SK-N-SH (cell line): ENCODE measurements at regions not wholly inside any gene's neighbourhood (a gene's known extent, or its start where the extent isn't known, plus 50 kb on each side); places are given as distances from the start of the nearest gene placed in this dataset.

Source experiments
- CTCF ChIA-PET: fragments of 300-600, 350-600 bp; formaldehyde crosslinking; extraction: SDS; loops from one replicate; lab custom pipeline; 2021; lab: Yijun Ruan, JAX
- POLR2A ChIA-PET: fragments of 350-600 bp; sonication (Branson Sonifier 250); formaldehyde crosslinking; extraction: SDS; loops from one replicate; lab custom pipeline; 2020; ENCODE audit warnings: antibody characterized with exemption, inconsistent platforms; lab: Yijun Ruan, JAX
- DNase-seq: peaks from one replicate; pipeline ENCODE4 v3.0.0; 2012
- H2AFZ ChIP-seq: fragments of 200-600 bp; sonication (generic); 2 replicates; pipeline ENCODE4 v1.8.1; 2016; ENCODE audit warnings: antibody characterized with exemption, mild to moderate bottlenecking, low read depth
- H3F3A ChIP-seq: fragments of 200-600 bp; sonication (generic); replicated peaks from 2 replicates; pipeline ENCODE3; 2016; ENCODE audit warnings: antibody characterized with exemption, mild to moderate bottlenecking; ENCODE audit not compliant: insufficient read depth
- H3K27ac ChIP-seq, 2 experiments: fragments of 200-500 bp in 1 of 2; fragments of 200-600 bp in 1 of 2; sonication (Bioruptor generic) in 1 of 2; sonication (generic), shearing (Covaris generic) in 1 of 2; 2 replicates each; pipeline versions ENCODE4 v1.5.1 to v1.6.1; 2014 to 2016; ENCODE audit warnings: low read depth in 2 of 2, inconsistent platforms in 1 of 2, low read length in 1 of 2, mild to moderate bottlenecking in 1 of 2, mixed read lengths in 1 of 2
- H3K27me3 ChIP-seq: fragments of 200-600 bp; sonication (generic), shearing (Covaris generic); 2 replicates; pipeline ENCODE4 v1.6.1; 2016; ENCODE audit warnings: mixed run types; ENCODE audit not compliant: insufficient read depth
- H3K36me3 ChIP-seq, 2 experiments: fragments of 200-500 bp in 1 of 2; fragments of 200-600 bp in 1 of 2; sonication (Bioruptor generic) in 1 of 2; sonication (generic) in 1 of 2; replicated peaks in 1 of 2; 2 replicates each; pipeline versions ENCODE3 to v1.5.1; 2014 to 2016; ENCODE audit warnings: low read length in 1 of 2, mild to moderate bottlenecking in 1 of 2; ENCODE audit not compliant: insufficient read depth in 2 of 2, control insufficient read depth in 1 of 2
- H3K4me1 ChIP-seq, 2 experiments: fragments of 200-500 bp in 1 of 2; fragments of 200-600 bp in 1 of 2; sonication (Bioruptor generic) in 1 of 2; sonication (generic), shearing (Covaris generic) in 1 of 2; 2 replicates each; pipeline versions ENCODE4 v1.5.1 to v1.6.1; 2014 to 2016; ENCODE audit warnings: low read depth in 1 of 2, low read length in 1 of 2, mixed run types in 1 of 2; ENCODE audit not compliant: insufficient read depth in 2 of 2, control insufficient read depth in 1 of 2
- H3K4me2 ChIP-seq: fragments of 200-600 bp; sonication (generic), shearing (Covaris generic); 2 replicates; pipeline ENCODE4 v1.6.1; 2017; ENCODE audit warnings: mixed run types
- H3K4me3 ChIP-seq, 2 experiments: fragments of 200-500 bp in 1 of 2; fragments of 200-600 bp in 1 of 2; sonication (Bioruptor generic) in 1 of 2; sonication (generic), shearing (Covaris generic) in 1 of 2; 2 replicates each; pipeline versions ENCODE4 v1.5.1 to v1.8.1; 2014 to 2016; ENCODE audit warnings: low read depth in 2 of 2, inconsistent platforms in 1 of 2, low read length in 1 of 2, mild to moderate bottlenecking in 1 of 2, mixed read lengths in 1 of 2, moderate library complexity in 1 of 2
- H3K79me2 ChIP-seq: fragments of 200-600 bp; sonication (generic); 2 replicates; pipeline ENCODE4 v1.8.1; 2017; ENCODE audit warnings: mild to moderate bottlenecking; ENCODE audit not compliant: insufficient read depth
- H3K9ac ChIP-seq: fragments of 200-600 bp; sonication (generic); 2 replicates; pipeline ENCODE4 v1.6.1; 2017; ENCODE audit warnings: mixed run types
- H3K9me2 ChIP-seq: fragments of 200-600 bp; sonication (generic); 2 replicates; pipeline ENCODE4 v1.6.1; 2017; ENCODE audit warnings: mixed run types
- H3K9me3 ChIP-seq: fragments of 200-600 bp; sonication (generic); 2 replicates; pipeline ENCODE4 v1.6.1; 2017; ENCODE audit warnings: mixed run types, mild to moderate bottlenecking, moderate library complexity
- H4K20me1 ChIP-seq: fragments of 200-600 bp; sonication (generic); 2 replicates; pipeline ENCODE4 v1.6.1; 2017; ENCODE audit warnings: mild to moderate bottlenecking, mixed run types; ENCODE audit not compliant: insufficient read depth
- CHD2 ChIP-seq: fragments of 150-350 bp; IDR thresholded peaks from 2 replicates; pipeline ENCODE4 v1.6.1; 2018; ENCODE audit warnings: low read length; ENCODE audit not compliant: partially characterized antibody
- EP300 ChIP-seq, 2 experiments: IDR thresholded peaks; 2 replicates each; pipeline versions ENCODE4 v1.4.0 to v1.6.1; 2012; ENCODE audit warnings: borderline replicate concordance in 1 of 2, low read depth in 1 of 2, low read length in 1 of 2
- EZH2phosphoT487 ChIP-seq: fragments of 200-600 bp; sonication (generic); IDR thresholded peaks from 2 replicates; pipeline ENCODE4 v1.6.1; 2017; ENCODE audit warnings: low read depth, mixed run types, mild to moderate bottlenecking, antibody characterized with exemption, moderate library complexity, borderline replicate concordance
- FOSL2 ChIP-seq: IDR thresholded peaks from 2 replicates; pipeline ENCODE4 v1.4.0; 2012; ENCODE audit warnings: low read depth, mild to moderate bottlenecking, moderate library complexity, borderline replicate concordance
- IRF3 ChIP-seq: fragments of 150-350 bp; IDR thresholded peaks from 2 replicates; pipeline ENCODE4 v1.6.1; 2016; ENCODE audit warnings: mild to moderate bottlenecking, low read depth, low read length
- MXI1 ChIP-seq: IDR thresholded peaks from 2 replicates; pipeline ENCODE4 v1.6.1; 2012; ENCODE audit warnings: mild to moderate bottlenecking, low read depth, low read length, improper control_type of control experiment
- NFIC ChIP-seq: IDR thresholded peaks from 2 replicates; pipeline ENCODE4 v1.4.0; 2012; ENCODE audit warnings: borderline replicate concordance
- TAF1 ChIP-seq: IDR thresholded peaks from 2 replicates; pipeline ENCODE4 v1.6.1; 2012; ENCODE audit warnings: low read depth, mild to moderate bottlenecking, low read length, moderate library complexity, borderline replicate concordance
- TEAD4 ChIP-seq: IDR thresholded peaks from 2 replicates; pipeline ENCODE4 v1.4.0; 2012; ENCODE audit warnings: mild to moderate bottlenecking, borderline replicate concordance; ENCODE audit not compliant: insufficient read depth
- ZBTB33 ChIP-seq: IDR thresholded peaks from 2 replicates; pipeline ENCODE4 v1.4.0; 2012; ENCODE audit warnings: low read depth, borderline replicate concordance
- WGBS: methylation state at CpG from one replicate; pipeline ENCODE4 v1.1.6; 2017; ENCODE audit warnings: low lambda C conversion rate; 5-methylcytosine and 5-hydroxymethylcytosine counted together
- TF ChIP-seq, protein P1 (sequence below): IDR thresholded peaks from 2 replicates; pipeline ENCODE4 v1.4.0; 2012; ENCODE audit warnings: low read depth, borderline replicate concordance
- TF ChIP-seq, protein P2 (sequence below): fragments of 150-350 bp; IDR thresholded peaks from 2 replicates; pipeline ENCODE4 v1.6.1; 2017; ENCODE audit warnings: antibody characterized with exemption, low read length, low read depth, borderline replicate concordance
- TF ChIP-seq, protein P3 (sequence below): IDR thresholded peaks from 2 replicates; pipeline ENCODE4 v1.4.0; 2012; ENCODE audit warnings: low read depth

- TF ChIP-seq ZBTB33 (no peak), EZH2phosphoT487 (no peak), NFIC (no peak)
These were observed 145.7 kb downstream of the GALC start (continued) for GRCh38 chr14:87847216-87847755.

GRCh38 chr14:87840906-87841305 is 152.1 kb downstream of the GALC start:
- CTCF ChIA-PET = interaction anchor here (1.0 to 1.1 kb wide), 2 partner anchors 12 to 36 kb away, joined by 3 read pairs; no protein-coding TSS in a partner anchor
- no peak for DNase-seq

More at GRCh38 chr14:87840906-87841305, 152.1 kb downstream of the GALC start:
- Histone ChIP-seq H3F3A (no peaks in the 10 kb centered on the region), H3K79me2 (no peaks in the 10 kb centered on the region), H3K4me3 (no peak overlapping the region), H4K20me1 (no peaks in the 10 kb centered on the region), H3K9me3 (no peaks in the 10 kb centered on the region), H3K36me3 (no peaks in the 10 kb centered on the region), H2AFZ (no peak overlapping the region), H3K9me2 (no peaks in the 10 kb centered on the region), H3K27ac (no peak overlapping the region), H3K9ac (no peak overlapping the region), H3K27me3 (no peaks in the 10 kb centered on the region), H3K4me2 (no peak overlapping the region), H3K4me1 (no peaks in the 10 kb centered on the region)
- 0% methylated on average over 2 of the region's 2 CpGs for WGBS
- POLR2A ChIA-PET = no interaction called here
- TF ChIP-seq CHD2 (no peak), EZH2phosphoT487 (no peak), FOSL2 (no peak), TAF1 (no peak), TEAD4 (no peak), EP300 (IDR thresholded peaks at IDR 0.05; ENCODE audit: borderline replicate concordance in 1 of 2, low read depth in 1 of 2, low read length in 1 of 2) (no peak), MXI1 (no peak), IRF3 (no peak)
- TF ChIP-seq, protein P1, sequence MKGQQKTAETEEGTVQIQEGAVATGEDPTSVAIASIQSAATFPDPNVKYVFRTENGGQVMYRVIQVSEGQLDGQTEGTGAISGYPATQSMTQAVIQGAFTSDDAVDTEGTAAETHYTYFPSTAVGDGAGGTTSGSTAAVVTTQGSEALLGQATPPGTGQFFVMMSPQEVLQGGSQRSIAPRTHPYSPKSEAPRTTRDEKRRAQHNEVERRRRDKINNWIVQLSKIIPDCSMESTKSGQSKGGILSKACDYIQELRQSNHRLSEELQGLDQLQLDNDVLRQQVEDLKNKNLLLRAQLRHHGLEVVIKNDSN = no peak
- TF ChIP-seq, protein P2, sequence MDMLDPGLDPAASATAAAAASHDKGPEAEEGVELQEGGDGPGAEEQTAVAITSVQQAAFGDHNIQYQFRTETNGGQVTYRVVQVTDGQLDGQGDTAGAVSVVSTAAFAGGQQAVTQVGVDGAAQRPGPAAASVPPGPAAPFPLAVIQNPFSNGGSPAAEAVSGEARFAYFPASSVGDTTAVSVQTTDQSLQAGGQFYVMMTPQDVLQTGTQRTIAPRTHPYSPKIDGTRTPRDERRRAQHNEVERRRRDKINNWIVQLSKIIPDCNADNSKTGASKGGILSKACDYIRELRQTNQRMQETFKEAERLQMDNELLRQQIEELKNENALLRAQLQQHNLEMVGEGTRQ = no peak
- TF ChIP-seq, protein P3, sequence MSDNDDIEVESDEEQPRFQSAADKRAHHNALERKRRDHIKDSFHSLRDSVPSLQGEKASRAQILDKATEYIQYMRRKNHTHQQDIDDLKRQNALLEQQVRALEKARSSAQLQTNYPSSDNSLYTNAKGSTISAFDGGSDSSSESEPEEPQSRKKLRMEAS = no peak
